Left forelimb (tissue), 1 donor: ENCODE measurements at regions not wholly inside any gene's neighbourhood (a gene's known extent, or its start where the extent isn't known, plus 50 kb on each side); places are given as distances from the start of the nearest gene placed in this dataset.
"Not testable (repeated sequence)": the region's sequence is repeated elsewhere in the genome, so short reads cannot be mapped to it uniquely, and the experiment has no call there.

ENCODE experiments used
- DNase-seq: peaks from one replicate; pipeline ENCODE4 v3.0.0-alpha.2; 2018; ENCODE audit warnings: low spot score

GRCh38 chr13:76659074-76659473 is 227.1 kb downstream of the KCTD12 start:
- not testable (repeated sequence) for DNase-seq

GRCh38 chr13:76656500-76656899 is 229.7 kb downstream of the KCTD12 start:
- no peak for DNase-seq

- no peak for DNase-seq
Measured at GRCh38 chr13:76656056-76656455, 230.1 kb downstream of the KCTD12 start.

GRCh38 chr13:76654263-76654662 is 231.9 kb downstream of the KCTD12 start:
- no peak for DNase-seq

DNA sequence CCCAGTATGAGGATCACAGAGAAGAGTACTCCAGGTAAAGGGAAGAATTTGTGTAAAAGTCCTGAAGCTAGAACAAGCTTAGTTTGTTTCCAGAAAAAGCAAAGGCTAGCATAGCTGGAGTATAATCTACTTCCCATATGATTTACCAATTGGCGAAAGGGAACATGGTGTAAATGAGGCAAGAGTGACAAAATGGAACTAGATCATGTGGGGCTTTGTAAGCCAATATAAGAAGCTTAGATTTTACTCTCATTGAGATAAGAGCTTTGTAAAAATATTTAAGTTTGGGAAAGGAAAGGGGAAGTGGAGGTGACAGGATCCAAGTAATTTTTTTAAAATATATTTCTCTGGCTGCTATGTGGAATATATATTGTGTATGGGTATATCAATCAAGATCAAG is 234.9 kb downstream of the KCTD12 start:
- DNase-seq, result no peak

DNA sequence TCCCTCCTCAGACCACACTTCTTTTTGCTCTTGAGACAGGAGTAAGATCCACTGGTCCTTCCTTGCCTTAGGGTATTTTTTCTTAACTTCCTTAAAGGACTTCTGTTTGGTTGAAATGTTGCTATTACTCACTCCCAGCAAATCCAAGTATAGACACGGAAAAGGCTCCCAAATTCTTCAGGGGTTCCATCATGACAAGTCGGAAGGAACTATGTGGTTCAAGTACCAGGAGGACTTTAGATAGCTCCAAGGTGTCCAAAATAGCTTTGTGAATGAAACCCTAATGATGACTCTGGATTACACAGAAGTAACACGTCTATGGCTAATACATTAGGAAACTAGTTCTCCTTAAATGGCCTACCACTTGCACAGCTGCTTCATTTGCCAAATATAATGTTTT is 238.7 kb downstream of the KCTD12 start:
- DNase-seq, result no peak

DNA sequence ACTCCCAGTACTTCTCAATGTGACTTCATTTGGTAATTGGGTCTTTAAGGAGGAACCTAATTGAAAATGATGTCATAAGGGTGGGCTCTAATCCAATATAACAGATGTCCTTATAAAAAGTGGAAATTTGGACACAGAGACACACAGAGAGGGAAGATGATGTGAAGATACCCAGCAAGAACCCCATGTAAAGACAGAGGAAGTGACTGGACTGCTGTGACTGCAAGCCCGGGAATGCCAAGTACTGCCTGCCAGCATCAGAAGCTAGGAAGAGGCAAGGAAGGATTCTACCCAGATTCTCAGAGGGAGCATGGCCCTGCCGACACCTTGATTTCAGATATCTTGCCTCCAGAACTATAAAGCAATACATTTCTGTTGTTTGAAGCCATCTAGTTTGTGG is 239.3 kb downstream of the KCTD12 start:
- no peak for DNase-seq

- no peak for DNase-seq
Measured at GRCh38 chr13:76645632-76646031, 240.6 kb downstream of the KCTD12 start.

- no peak for DNase-seq
Measured at GRCh38 chr13:76644906-76645305, 241.3 kb downstream of the KCTD12 start.

GRCh38 chr13:76643596-76643995 is 242.6 kb downstream of the KCTD12 start:
- DNase-seq, result no peak

GRCh38 chr13:76641056-76641455 is 245.1 kb downstream of the KCTD12 start:
- no peak for DNase-seq

GRCh38 chr13:76638882-76639281 is 247.3 kb downstream of the KCTD12 start:
- DNase-seq, result no peak

GRCh38 chr13:76638181-76638580 is 248.0 kb downstream of the KCTD12 start:
- DNase-seq, result no peak

DNA sequence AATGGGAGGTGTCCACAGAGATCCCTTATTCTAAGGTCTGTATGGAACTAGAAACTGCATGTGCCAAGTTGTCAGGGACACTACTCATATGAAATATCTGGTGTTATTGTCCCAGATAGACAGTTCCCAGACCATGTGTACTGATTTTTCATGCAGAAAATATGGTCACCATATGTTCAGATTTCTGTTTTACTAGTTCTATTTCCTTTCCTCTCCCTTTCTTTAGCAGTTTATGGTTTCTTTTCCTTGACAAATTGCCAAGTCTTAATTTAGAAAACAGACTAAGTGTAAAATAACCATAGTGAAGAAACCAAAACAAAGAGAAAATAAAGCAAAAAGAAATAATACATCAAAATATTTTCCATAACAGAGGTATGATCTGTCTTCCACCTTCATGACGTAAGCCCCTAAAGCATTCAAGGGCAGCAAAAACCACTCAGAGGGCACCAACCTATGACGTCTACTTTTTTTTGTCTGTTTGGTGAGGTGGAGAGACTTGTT is 248.5 kb downstream of the KCTD12 start:
- no peak for DNase-seq

GRCh38 chr13:76636829-76637228 is 249.4 kb downstream of the KCTD12 start:
- DNase-seq, result no peak

DNA sequence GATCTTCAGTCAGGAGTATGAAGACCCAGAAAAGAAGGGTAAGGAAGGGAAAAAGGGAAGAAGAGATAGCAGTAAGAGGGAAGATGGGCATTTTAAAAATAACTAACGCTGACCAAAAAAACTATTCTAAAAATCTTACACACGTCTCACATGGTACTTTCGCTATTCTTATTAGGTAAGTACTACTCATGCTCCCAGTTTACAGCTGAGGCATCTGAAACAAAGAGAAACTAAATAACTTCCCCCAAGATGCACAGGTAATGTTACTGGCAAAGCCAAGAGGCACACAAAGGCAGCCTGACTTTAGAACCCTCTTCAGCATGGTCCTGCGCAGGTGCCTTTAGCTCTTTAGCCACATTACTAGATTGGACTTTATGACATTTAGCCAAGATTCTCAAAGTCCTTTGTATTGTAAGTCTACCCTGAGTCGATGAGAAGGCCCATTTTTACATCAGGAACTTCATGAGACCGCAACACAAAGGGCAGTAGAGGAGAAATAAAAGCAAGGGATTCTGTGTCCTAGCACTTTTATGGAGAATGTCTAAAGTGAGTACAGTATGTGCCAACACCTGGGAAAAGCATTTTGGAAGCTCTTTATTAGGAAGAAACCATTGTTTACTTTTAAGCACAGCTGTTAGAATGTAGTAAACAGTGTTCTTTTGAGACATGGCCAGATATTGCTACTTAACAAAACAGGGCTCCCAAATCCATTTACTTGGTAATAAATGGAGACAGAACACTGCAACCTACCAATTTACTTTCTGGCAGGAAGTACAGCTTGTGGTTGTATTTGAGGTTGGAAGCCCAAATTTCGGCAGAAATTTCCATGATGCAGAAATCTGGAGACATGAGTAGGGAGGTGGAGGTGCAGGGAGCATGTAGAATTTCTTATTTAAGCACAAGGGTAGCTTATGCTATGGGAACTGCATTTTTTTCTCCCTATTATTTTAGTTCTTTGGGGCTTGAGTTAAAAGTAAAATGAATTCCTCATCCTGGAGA is 250.7 kb downstream of the KCTD12 start:
- DNase-seq, result no peak

- no peak for DNase-seq
Measured at GRCh38 chr13:76634431-76635191, 251.6 kb downstream of the KCTD12 start.

GRCh38 chr13:76632401-76633044 is 253.7 kb downstream of the KCTD12 start:
- DNase-seq, result no peak

DNA sequence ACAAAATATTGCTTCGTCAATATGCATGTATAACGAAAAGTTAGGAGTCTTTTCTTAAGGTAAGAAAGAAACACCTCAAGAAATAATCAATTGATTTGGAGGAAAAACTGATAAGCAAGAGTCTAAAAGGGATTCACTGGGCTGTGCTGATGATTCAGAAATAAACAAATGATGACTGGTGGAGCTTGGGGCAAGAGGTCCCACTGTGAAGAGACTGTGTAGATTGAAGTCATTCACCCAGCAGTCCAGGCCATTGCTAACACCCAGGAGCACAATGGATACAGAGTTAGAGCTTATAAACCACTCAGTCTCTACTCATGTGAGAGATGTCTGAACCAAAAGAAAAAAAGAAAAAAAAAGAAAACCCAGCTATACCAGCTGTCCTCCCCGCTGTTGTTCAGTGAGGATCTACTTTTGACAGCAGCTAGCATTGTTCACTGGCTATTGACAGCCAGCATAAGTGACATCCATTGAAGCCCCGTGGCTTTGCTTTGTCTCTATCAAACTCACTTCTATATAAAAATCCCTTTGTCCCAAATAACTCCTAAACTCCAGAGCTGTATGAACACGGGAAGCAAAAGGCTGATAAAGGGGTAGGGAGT is 255.5 kb downstream of the KCTD12 start:
- DNase-seq, result no peak

GRCh38 chr13:76622315-76623040 is 263.7 kb downstream of the KCTD12 start:
- no peak for DNase-seq

DNA sequence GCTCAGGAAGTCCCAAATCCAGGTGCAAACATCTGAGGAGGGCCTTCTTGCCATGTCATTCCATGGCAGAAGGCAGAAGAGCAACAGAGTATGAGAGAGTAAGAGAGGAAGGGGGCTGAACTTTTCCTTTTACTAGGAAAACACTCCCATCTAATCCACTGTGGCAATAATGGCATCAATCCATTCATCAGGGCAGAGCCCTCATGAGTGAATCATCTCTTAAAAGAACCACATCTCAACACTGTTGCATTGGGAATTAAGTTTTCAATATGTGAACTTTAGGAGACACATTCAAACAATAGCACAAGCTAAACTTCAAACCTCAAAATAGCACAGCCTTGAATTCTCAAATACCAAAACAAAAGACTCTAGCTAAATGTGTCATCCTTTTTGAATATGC is 264.5 kb downstream of the KCTD12 start:
- no peak for DNase-seq
